Activated CD8-positive, alpha-beta memory T cell treated with anti-CD3 and anti-CD28 coated beads for 4 hours (primary cell): ENCODE measurements at regions not wholly inside any gene's neighbourhood (a gene's known extent, or its start where the extent isn't known, plus 50 kb on each side); places are given as distances from the start of the nearest gene placed in this dataset.

Experiments used
- DNase-seq, 2 donors: peaks; one replicate each; pipeline ENCODE4 v3.0.0-alpha.2; 2020; ENCODE audit warnings: low read depth in 2 of 2

DNA sequence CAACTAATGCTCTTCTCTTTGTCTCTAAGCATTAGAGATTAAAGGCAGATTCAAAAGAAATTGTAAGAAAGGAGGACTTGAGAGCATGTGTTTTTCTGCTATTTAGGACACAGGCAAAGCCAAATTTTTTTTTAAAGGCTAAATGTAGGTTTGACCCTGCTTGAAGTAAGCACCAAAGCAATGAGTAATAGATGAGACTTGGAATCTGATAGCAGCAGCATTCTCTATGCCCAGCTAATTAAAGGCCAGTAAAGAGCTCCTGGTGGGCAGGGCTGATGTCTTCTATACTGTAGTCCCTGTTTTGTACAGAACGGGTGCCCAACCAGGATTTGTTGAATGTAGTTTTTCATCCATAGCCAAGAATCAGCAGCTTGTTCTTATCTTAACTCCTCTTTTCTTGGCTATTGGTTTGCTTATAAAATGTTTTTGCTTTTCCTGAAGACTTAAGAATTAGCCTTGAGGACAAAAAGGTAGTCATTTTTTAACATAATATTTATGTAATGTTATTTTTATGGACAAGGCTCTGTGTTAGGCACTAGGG lies 179.6 kb downstream of the LMO4 start:
- no peak for DNase-seq

DNA sequence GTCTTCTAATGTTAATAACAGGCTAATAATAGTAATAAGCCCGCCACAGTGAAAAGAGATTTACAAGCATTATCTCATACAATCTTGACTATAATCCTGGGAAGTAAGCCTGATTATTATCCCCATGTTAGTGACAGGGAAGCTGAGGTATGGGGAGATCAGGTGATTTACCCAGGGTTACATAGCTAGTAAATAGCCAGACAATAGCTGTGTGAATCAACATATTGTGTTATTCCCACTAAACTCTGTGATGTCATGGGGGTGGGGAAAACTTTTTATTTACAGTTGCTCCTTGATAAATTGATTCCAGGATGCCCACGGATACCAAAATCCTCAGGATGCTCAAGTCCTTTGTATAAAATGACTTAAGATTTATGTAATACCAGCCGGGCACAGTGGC lies 181.9 kb downstream of the LMO4 start:
- no peak for DNase-seq

DNA sequence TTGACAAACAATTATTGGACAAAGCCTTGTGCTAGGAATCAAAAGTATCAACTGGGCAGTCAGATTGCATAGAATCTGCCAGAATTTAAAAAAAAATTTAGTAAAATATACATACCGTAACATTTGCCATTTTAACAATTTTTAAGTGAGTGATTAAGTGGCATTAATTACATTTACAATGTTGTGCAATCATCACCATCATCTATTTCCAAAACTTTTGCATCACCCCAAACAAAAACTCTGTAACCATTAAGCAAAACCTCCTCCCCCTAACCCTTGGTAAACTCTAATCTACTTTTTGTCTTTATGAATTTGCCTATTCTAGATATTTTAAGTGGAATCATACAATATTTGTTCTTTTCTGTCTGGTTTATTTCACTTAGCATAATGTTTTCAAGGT lies 182.8 kb downstream of the LMO4 start:
- DNase-seq: no peak

DNA sequence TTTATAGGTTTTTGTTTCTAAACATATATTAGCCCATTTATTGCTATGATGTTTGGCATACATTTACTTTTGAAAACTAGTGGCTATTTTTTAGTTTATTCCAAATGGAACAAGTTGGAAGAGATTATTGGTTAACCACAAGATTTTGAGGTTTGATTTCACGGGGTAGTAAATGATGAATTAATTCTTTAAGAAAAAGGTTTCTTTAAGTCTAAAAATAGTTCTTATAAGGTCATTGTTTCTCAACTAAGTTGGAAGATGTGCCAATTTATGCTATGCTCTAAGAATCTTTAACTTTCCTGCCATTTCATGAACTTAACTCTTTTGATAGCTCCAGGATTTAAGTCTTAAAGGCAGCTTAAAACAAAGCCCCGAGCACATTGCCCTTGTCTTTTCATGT lies 183.8 kb downstream of the LMO4 start:
- no peak for DNase-seq

DNA sequence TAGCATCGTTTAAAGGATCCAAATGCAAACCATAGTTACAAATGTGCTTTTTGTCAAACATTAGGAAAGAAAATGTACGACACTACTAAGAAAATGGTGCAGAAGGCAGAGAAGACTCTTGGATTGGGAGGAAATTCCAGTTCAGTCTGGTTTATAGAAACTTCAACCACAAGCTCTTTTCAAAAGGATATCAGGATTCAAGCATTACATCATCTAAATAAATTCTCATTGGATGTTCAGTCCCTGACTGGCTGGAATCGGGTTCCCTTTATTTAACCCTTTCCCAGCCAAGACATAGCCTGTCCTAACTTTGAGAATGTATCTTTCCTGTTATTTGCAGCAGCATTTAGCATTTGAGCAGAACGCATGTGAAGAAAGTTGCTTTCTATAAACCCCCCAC lies 184.6 kb downstream of the LMO4 start:
- DNase-seq: no peak

DNA sequence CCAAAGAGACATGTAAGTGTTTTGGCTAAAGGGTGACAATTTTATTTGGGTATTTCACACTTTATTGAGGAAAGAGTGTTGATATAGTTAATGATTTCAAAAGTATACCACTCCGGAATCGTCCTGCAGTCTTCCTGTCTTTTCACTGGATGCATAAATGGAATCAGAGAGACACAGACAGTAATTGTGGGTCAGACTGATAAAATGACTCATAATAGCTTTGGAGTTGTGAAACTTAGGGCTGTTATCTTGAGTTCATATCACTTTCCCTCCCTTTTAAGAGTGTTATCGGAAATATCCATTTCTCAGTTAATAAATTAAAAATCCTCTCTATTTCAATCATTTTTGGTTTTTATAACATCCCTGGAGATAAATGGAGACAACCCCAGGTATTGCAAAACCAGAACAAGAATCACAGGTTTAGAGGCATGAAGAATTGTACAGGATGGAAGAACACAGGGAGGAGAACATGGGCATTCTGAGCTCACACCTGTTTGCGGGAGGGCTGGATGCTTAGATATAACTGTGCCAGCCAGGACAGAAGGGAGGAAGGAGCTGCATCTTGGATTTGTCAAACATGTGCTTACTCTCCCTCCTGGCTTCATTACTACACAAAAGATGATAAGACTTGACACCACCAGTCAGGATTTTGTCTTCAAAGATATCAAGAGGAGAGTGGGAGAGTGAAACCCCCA lies 185.4 kb downstream of the LMO4 start:
- DNase-seq: no peak

DNA sequence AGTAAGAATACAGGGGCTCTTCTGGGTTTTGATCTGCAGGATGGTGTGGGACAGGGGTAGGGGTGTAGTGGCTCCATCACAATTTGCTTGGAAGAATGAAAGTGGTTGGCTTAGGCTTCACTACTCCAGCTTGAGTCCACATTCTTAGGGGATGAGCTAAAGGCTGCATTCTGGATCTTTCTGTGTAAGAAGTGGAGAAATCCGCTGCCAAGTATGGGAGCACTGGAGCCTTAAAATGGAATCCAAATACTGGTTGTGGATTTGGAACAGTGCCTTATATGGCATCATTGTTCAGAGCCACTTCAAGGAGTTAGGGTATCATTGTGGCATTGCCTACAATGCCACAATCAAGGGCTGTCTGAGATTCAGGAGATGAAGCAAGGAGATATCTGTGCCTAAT lies 187.1 kb downstream of the LMO4 start:
- no peak for DNase-seq

DNA sequence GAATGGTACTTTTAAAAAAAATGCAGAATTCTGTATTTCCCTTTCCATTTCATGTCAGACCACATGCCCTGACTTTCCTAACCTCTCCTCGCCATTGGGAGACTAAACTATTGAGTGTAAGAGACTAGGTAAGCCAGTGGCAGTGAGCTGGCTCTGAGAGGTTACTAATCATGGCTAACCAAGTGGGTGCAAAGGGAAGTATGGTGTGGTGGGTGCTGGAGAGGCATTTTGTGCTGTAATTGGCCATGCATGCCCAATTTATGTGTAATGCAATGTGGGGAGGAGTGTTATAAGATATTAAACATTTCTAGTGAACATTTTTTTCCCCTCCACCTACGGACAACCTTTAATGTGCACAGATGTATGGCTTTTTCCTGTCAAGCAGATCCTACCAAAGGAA lies 190.1 kb downstream of the LMO4 start:
- DNase-seq: no peak

DNA sequence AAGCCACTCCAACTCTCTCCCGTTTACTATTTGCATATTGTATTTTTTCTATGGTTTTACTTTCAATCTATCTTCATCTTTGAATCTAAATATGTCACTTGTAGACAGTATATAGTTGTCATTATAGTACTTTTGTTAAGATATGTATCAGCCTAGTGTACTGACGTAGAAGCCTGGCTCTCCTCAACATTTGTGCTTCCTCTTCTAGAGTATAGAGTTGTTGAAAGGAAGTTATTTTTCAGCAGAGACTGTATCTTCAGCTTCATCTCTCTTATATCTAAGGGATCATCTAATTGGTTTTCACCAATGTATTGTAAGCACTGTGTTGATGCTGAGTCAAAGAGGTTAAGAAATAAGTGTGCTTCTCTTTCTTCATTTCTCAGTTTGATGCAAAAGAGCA lies 192.8 kb downstream of the LMO4 start:
- no peak for DNase-seq

DNA sequence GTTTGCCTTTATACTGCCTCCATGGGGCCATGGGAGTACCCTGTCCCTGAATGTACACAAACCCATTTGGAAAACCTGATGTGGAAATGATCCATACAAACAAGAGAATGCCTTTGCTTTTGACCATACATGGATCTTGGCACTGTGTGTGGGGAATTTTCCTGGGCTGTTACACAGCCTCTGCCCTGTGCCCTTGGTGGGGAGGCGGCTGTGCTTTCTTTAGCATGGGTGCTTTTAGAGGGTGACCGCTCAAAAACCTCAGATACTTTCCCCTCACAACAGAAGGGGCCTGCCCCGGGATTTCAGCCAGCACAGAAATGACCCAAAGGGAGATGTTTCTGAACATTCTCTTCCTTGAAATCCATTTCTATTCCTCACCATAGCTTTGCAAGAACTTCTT lies 194.8 kb downstream of the LMO4 start:
- no peak for DNase-seq

DNA sequence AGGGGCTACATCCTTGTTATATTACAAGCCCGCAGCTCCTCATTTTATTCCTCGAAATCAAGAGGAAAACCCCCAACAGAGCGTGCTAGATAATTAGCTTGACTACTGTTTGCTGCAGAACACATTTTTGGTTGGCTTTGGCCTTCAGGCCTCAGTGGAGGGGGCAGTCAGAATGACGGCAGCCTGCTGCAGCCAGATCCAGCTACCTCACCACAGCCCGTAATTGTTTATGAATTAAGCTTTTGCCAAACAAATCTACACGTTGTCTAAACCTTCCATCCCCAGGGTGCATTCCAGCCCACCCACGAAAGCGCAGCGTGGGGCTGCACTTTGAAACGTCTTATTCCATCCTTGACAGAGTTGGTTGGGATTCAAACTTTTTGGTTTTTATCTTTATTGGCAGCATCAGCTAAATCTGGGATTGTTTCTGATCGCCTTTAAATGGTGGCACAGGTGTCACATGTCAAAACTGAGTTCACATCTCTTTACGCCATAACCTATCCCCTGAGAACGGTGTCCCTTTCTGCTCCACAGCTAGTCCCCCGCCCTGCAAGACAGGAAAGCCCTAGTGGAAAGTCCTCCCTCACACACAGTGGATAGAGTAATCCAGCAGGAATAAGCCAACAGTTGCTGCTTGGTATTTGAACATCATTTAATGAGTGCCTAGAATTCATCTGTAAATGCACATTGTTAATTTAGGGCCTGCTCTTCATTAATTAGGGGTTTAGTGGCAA lies 195.5 kb downstream of the LMO4 start:
- no peak for DNase-seq

DNA sequence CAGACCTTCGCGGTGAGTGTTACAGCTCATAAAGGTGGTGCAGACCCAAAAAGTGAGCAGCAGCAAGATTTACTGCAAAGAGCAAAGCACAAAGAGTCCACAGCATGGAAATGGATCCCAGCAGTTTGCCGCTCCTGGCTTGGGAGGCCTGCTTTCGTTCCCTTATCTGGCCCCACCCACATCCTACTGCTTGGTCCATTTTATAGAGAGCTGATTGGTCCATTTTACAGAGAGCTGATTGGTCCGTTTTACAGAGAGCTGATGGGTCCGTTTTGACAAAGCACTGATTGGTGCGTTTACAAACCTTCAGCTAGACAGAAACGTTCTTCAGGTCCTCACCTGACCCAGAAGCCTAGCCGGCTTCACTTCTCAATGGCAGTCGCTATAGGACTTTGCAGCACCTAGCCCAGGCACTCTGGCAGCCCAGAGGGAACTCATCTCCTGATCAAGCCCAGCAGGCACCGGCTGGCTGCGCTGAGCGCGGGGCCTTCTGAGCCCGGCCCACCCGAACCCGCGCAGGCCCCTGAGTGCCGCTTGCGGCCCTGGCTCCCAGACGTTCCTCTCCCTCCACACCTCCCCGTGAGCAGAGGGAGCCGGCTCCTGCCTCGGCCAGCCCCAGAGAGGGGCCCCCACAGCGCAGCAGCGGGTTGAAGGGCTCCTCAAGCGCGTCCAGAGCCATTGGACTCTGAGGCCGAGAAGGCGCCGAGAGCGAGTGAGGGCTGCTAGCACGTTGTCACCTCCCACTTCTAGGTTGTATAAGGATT lies 200.3 kb downstream of the LMO4 start:
- DNase-seq: no peak

DNA sequence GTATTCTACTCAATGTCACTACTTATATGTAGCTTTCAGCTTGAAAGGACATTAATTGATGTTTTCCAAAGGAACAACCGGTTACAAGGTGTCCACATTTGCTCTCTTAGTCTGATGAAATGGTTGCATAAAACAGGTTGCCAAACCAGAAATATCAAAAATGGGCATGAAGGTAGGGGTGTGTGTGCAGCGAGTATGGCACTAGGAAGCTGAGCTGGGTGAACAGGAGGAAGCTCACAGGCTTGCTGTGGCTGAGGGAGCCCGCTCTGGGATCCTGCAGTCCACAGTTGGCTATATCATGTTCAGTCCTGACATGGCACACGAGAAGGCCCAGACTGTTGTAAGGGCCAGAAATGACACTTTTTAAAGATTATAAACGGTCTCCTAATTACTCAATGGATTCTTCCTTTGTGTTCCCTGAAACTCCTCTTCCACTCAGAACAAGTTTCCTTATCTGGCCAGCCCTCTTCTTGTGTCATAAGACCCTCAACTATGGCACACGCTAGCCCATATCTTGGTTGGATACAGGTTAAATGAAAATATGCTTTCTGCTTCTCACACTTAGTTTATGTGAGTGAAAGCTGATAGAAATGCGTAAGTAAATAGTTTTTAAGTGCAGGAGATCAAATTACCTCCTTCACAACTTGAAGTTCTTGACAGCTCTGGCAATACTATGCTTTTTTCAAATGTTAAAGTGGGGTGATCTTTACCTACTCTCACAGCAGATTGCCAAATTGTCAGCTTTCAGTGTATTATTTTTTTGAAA lies 201.5 kb downstream of the LMO4 start:
- DNase-seq: no peak

DNA sequence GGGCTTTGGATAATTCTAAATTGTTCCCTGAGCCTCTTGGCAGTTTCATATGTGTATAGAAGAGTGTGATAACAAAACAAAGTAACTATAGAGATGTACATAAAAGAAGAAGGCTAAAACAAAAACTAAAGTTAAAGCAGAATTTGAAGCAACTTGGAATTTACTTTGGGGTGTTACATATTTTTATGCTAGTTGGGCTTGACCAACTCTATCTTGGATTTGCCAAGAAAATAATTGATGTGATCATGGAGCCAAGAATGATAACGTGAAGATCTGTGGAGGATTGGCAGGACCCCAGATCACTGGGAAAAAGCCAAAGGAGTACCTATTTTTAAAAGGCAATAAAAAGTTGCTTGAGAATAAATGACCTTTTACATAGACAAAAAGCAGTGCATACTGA lies 206.9 kb downstream of the LMO4 start:
- no peak for DNase-seq

DNA sequence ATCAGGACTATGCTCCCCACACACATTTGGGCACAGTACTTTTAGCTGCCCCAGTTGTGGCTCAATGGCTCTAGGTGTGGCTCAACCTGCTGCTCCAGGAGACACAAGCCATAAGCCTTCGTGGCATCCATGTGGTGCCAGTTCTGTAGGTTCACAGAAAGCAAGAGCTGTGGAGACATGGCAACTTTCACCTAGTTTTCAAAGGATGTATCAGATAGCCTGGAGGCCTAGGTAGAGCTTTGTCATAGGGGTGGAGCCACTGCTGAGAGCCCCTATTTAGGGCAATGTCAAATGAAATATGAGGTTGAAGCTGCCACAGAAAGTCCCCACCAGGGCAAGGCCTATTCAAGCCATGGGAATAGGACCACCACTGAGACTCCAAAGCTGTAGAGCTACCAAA lies 210.5 kb downstream of the LMO4 start:
- no peak for DNase-seq

DNA sequence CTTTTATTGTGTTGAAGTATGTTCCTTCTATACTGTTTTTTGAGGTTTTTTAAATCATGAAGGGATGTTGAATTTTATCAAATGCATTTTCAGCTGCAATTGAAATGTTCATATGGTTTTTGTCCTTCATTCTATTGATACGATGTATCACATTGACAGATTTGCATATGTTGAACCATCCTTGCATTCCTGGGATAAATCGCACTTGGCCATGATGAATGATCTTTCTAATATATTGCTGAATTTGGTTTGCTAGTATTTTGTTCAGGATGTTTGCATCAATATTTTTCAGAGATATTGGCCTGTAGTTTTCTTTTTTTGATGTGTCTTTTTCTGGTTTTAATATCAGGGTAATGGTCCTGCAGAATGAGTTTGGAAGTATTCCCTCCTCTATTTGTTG lies 214.0 kb downstream of the LMO4 start:
- DNase-seq: no peak

DNA sequence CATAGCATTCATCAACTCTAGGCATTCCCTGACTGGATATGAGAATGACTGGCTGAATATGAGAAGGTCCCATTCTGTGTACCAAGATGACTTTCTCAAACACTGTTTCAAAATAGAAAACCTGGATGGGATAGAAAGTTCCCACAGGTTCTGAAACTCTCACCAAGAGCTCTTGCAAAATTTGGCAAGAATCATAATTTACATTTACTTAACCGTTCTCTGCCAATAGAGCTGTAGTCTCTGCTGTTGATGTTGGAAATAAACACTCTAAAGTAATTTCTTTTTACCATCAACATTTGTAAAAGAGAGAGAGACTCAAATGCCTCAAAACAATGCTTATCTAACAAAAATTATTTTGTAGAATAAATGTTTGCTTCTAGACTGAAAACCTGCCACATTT lies 221.1 kb downstream of the LMO4 start:
- no peak for DNase-seq

DNA sequence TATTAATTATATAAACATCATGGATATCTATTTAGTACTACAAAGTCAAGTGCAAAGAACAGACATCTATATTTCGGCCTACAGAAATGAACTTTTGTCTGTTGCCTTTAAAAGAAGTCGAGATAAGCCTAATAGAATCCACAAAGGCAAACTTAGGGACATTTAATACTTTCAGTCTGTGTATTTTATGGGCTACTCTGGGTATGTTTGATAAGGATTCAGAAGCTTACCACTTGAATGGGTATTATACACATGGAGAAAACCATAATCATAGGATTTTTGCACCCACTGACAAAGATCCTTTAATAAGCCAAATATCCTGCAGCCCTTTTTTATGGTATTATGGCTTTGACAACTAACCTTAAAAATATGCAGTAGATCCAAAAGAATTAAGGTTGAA lies 224.8 kb downstream of the LMO4 start:
- DNase-seq: no peak

DNA sequence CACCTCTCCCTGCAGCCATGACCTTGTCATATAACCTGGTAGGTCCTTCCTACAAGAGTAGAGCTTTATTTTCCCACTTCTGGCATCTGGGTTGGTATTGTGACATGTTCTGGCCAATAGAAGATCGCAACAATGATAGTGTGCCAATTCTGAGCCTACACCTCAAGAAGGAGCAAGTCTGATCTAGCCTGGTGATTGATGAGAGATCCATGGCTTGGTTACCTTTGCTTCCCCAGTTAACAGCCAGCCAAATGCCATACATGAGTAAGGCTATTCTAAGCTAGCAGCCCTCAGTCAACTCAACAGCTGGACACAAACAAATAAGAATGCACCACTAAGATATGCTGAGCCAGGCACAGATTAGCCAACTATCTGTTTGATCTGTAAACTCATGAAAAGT lies 226.7 kb downstream of the LMO4 start:
- no peak for DNase-seq

DNA sequence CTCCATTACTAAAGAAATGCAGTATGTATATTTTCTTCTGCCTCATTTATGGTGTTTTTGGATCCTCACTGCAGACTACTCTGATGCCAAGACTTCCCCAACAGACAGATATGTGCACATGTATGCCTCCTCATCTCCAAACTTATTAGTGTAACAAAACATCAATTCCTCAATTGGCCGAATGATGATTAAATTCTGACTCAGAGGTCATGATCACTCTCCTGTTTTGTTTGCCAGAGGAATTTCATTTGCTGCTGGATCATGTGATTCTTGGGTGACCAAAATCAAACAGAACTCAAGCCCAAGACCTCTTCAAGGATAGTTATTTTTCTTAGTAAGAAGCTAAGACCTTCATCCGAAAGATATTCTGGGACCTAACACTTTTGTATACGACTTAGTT lies 227.6 kb downstream of the LMO4 start:
- DNase-seq: no peak

DNA sequence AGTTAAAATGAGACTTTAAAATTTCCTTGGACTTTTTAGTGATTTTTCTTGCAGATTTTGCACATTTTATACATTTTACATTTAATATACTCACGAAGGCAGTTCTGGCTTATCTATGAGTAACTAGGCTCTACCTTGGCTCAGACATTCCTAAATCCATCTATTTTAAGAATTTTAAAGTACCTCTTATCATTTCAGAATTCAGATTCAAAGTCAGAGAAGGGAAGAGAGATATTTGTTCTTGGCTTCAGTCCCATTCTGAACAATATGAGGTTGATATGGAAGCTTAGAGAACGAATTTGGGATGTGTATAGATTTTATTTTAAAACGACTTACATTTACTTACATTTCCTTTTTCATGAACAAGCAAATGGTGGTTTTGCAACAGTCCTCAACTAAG lies 230.2 kb downstream of the LMO4 start:
- no peak for DNase-seq

DNA sequence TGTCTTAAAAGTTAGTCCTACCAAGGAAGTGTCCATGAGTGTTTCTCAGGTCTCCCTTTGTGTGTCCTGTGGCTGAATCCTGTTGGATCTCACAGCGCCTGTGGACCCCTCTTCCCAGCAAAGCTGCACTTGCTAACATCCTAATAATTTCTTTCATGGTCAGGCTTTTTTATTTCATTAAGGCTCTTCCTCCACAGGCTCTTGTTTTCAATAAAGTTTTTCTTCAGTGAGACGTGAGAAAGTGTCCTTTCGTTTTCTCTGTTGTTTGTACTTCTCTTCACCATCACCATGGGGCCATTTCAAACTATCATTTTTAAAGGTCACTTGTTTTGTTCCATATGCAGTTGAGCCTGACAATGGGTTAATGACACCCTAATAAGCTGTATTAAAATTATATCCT lies 231.5 kb downstream of the LMO4 start:
- no peak for DNase-seq
